H9 (cell line): ENCODE measurements at regions not wholly inside any gene's neighbourhood (a gene's known extent, or its start where the extent isn't known, plus 50 kb on each side); places are given as distances from the start of the nearest gene placed in this dataset.

ENCODE experiments used
- DNase-seq: peaks from one replicate; pipeline ENCODE4 v3.0.0-alpha.2; 2017
- H2AFZ ChIP-seq: one replicate; pipeline ENCODE4 v1.6.1; 2013; ENCODE audit warnings: mild to moderate bottlenecking, low read length, control low read depth, moderate library complexity
- H2AK5ac ChIP-seq: 2 replicates; pipeline ENCODE4 v1.6.1; 2013; ENCODE audit warnings: low read length, control low read depth, mixed read lengths; ENCODE audit not compliant: insufficient read length
- H2BK120ac ChIP-seq: one replicate; pipeline ENCODE4 v1.6.1; 2013; ENCODE audit warnings: low read depth, mild to moderate bottlenecking, low read length, control low read depth, inconsistent platforms; ENCODE audit not compliant: poor library complexity, severe bottlenecking
- H2BK12ac ChIP-seq: 2 replicates; pipeline ENCODE4 v1.6.1; 2013; ENCODE audit warnings: low read length, control low read depth, mixed read lengths, low read depth; ENCODE audit not compliant: insufficient read length
- H2BK15ac ChIP-seq: 2 replicates; pipeline ENCODE4 v1.6.1; 2013; ENCODE audit warnings: low read depth, low read length, control low read depth
- H2BK20ac ChIP-seq: one replicate; pipeline ENCODE4 v1.6.1; 2013; ENCODE audit warnings: low read depth, mild to moderate bottlenecking, low read length, control low read depth, inconsistent platforms; ENCODE audit not compliant: poor library complexity, severe bottlenecking
- H2BK5ac ChIP-seq: 2 replicates; pipeline ENCODE4 v1.6.1; 2013; ENCODE audit warnings: low read length, control low read depth, mixed read lengths; ENCODE audit not compliant: insufficient read length
- H3K14ac ChIP-seq: 2 replicates; pipeline ENCODE4 v1.6.1; 2013; ENCODE audit warnings: low read length, control low read depth; ENCODE audit not compliant: insufficient read depth
- H3K18ac ChIP-seq: 2 replicates; pipeline ENCODE4 v1.6.1; 2013; ENCODE audit warnings: low read depth, mild to moderate bottlenecking, mixed read lengths, low read length, control low read depth; ENCODE audit not compliant: insufficient read length
- H3K23ac ChIP-seq: 2 replicates; pipeline ENCODE4 v1.6.1; 2013; ENCODE audit warnings: low read length, control low read depth, mixed read lengths, low read depth; ENCODE audit not compliant: insufficient read length
- H3K23me2 ChIP-seq: 2 replicates; pipeline ENCODE4 v1.6.1; 2013; ENCODE audit warnings: low read depth, mild to moderate bottlenecking, mixed read lengths, low read length, control low read depth; ENCODE audit not compliant: insufficient read length, poor library complexity, severe bottlenecking
- H3K27ac ChIP-seq: 2 replicates; pipeline ENCODE4 v1.5.1; 2013; ENCODE audit warnings: low read length, control low read depth, mixed read lengths, low read depth; ENCODE audit not compliant: insufficient read length
- H3K27me3 ChIP-seq: 2 replicates; pipeline ENCODE4 v1.6.1; 2013; ENCODE audit warnings: low read length, control low read depth, inconsistent platforms; ENCODE audit not compliant: insufficient read depth
- H3K4ac ChIP-seq: 2 replicates; pipeline ENCODE4 v1.6.1; 2013; ENCODE audit warnings: low read depth, mild to moderate bottlenecking, control low read depth, inconsistent platforms, low read length, moderate library complexity
- H3K4me1 ChIP-seq: 2 replicates; pipeline ENCODE4 v1.6.1; 2013; ENCODE audit warnings: low read length, control low read depth, inconsistent platforms; ENCODE audit not compliant: insufficient read depth
- H3K4me2 ChIP-seq: 2 replicates; pipeline ENCODE4 v1.6.1; 2013; ENCODE audit warnings: low read length, control low read depth, mixed read lengths; ENCODE audit not compliant: insufficient read length, insufficient read depth
- H3K56ac ChIP-seq: 2 replicates; pipeline ENCODE4 v1.6.1; 2013; ENCODE audit warnings: low read depth, mild to moderate bottlenecking, mixed read lengths, low read length, control low read depth; ENCODE audit not compliant: insufficient read length
- H3K79me1 ChIP-seq: 2 replicates; pipeline ENCODE4 v1.6.1; 2013; ENCODE audit warnings: low read depth, mild to moderate bottlenecking, moderate library complexity, low read length, control low read depth, inconsistent platforms; ENCODE audit not compliant: insufficient read depth, poor library complexity, severe bottlenecking
- H3K79me2 ChIP-seq: 2 replicates; pipeline ENCODE4 v1.6.1; 2013; ENCODE audit warnings: low read length, control low read depth, inconsistent platforms; ENCODE audit not compliant: insufficient read depth
- H3K9ac ChIP-seq: 2 replicates; pipeline ENCODE4 v1.6.1; 2013; ENCODE audit warnings: low read length, control low read depth, mixed read lengths; ENCODE audit not compliant: insufficient read length; ENCODE audit errors: extremely low read depth
- H3K9me3 ChIP-seq: one replicate; pipeline ENCODE4 v1.6.1; 2013; ENCODE audit warnings: low read depth, low read length, inconsistent platforms; ENCODE audit not compliant: control insufficient read depth
- H3T11ph ChIP-seq: one replicate; pipeline ENCODE4 v1.6.1; 2013; ENCODE audit warnings: mild to moderate bottlenecking, low read length, control low read depth, inconsistent platforms
- H4K20me1 ChIP-seq: one replicate; pipeline ENCODE4 v1.6.1; 2013; ENCODE audit not compliant: control insufficient read depth, insufficient read length, insufficient read depth
- H4K5ac ChIP-seq: 2 replicates; pipeline ENCODE4 v1.6.1; 2013; ENCODE audit warnings: low read depth, mild to moderate bottlenecking, mixed read lengths, low read length, control low read depth; ENCODE audit not compliant: insufficient read length
- H4K8ac ChIP-seq: replicated peaks from 2 replicates; pipeline ENCODE4 v1.6.1; 2013; ENCODE audit warnings: low read length, control low read depth, mixed read lengths, low read depth; ENCODE audit not compliant: insufficient read length
- H4K91ac ChIP-seq: 2 replicates; pipeline ENCODE4 v1.6.1; 2013; ENCODE audit warnings: low read depth, mild to moderate bottlenecking, moderate library complexity, mixed read lengths, low read length, control low read depth; ENCODE audit not compliant: insufficient read length
- H3K27ac Mint-ChIP-seq, 3 experiments: 2 replicates in 2 of 3; 3 replicates in 1 of 3; pipeline ENCODE4 v1.8.0; 2020 to 2021; ENCODE audit warnings: mixed read lengths in 3 of 3, mild to moderate bottlenecking in 1 of 3, moderate library complexity in 1 of 3
- H3K27me3 Mint-ChIP-seq: 2 replicates; pipeline ENCODE4 v1.8.0; 2021; ENCODE audit warnings: low read depth, mild to moderate bottlenecking, moderate library complexity, mixed read lengths
- H3K36me3 Mint-ChIP-seq, 3 experiments: 2 replicates in 2 of 3; 3 replicates in 1 of 3; pipeline ENCODE4 v1.8.0; 2020 to 2021; ENCODE audit warnings: low read depth in 3 of 3, mixed read lengths in 3 of 3; ENCODE audit not compliant: insufficient read depth in 1 of 3
- H3K4me1 Mint-ChIP-seq, 2 experiments: 2 replicates each; pipeline ENCODE4 v1.8.0; 2020; ENCODE audit warnings: mixed read lengths in 2 of 2
- H3K4me3 Mint-ChIP-seq, 2 experiments: 2 replicates in 1 of 2; 3 replicates in 1 of 2; pipeline ENCODE4 v1.8.0; 2020 to 2021; ENCODE audit warnings: mild to moderate bottlenecking in 2 of 2, mixed read lengths in 2 of 2, moderate library complexity in 1 of 2
- H3K9me3 Mint-ChIP-seq, 2 experiments: 2 replicates in 1 of 2; 3 replicates in 1 of 2; pipeline ENCODE4 v1.8.0; 2020; ENCODE audit warnings: mild to moderate bottlenecking in 2 of 2, mixed read lengths in 2 of 2, moderate library complexity in 1 of 2
- CTCF ChIP-seq: fragments of 200-600 bp; sonication (generic); conservative IDR thresholded peaks from 3 replicates; pipeline ENCODE4 v1.8.0; 2021; ENCODE audit warnings: antibody characterized with exemption, mild to moderate bottlenecking
- WGBS: extraction: QIAGEN DNeasy Blood & Tissue Kit; methylation state at CpG from one replicate; pipeline ENCODE4 v1.1.7; 2013; ENCODE audit warnings: missing lambda C conversion rate, low lambda C conversion rate, mixed read lengths; ENCODE audit not compliant: insufficient read length; ENCODE audit errors: extremely low coverage; 5-methylcytosine and 5-hydroxymethylcytosine counted together

- no peaks in the 10 kb centered on the region for H3K4me1 ChIP-seq
- no peaks in the 10 kb centered on the region for H3K23me2 ChIP-seq
- no peak overlapping the region for H3K56ac ChIP-seq
- no peaks in the 10 kb centered on the region for H3K79me1 ChIP-seq
- no peak overlapping the region for H2BK20ac ChIP-seq
- no peak overlapping the region for H2BK120ac ChIP-seq
- no peak for DNase-seq
- Mint-ChIP-seq H3K4me1 (no peaks in the 10 kb centered on the region), H3K4me3 (no peak overlapping the region), H3K36me3 (no peaks in the 10 kb centered on the region), H3K9me3 (no peaks in the 10 kb centered on the region; a peak in 1 of 5 replicates), H3K27ac (no peak overlapping the region), H3K27me3 (no peaks in the 10 kb centered on the region; the same call in 1 of the 2 replicates)
- H4K20me1 ChIP-seq, result no peaks in the 10 kb centered on the region
- H3K4me2 ChIP-seq, result no peak overlapping the region
- H4K91ac ChIP-seq, result no peak overlapping the region
- no peak overlapping the region for H2AK5ac ChIP-seq
- H2AFZ ChIP-seq, result no peak overlapping the region
- no peak overlapping the region for H4K5ac ChIP-seq
- H3K14ac ChIP-seq, result no peak overlapping the region
- H2BK5ac ChIP-seq, result no peak overlapping the region
- H3K27ac ChIP-seq, result no peak overlapping the region
- no CpG with 5 or more reads among the region's 1 CpG for WGBS
- no peak overlapping the region for H2BK15ac ChIP-seq
- no peak overlapping the region for H3K4ac ChIP-seq
- H3K9ac ChIP-seq, result no peak overlapping the region
- no peak overlapping the region for H3T11ph ChIP-seq
- no peaks in the 10 kb centered on the region for H3K79me2 ChIP-seq
- no peak overlapping the region for H2BK12ac ChIP-seq
- H3K18ac ChIP-seq, result no peak overlapping the region
- TF ChIP-seq CTCF, result no peak
- H3K27me3 ChIP-seq, result no peaks in the 10 kb centered on the region; the same call in 1 of the 2 replicates
- H3K9me3 ChIP-seq, result no peaks in the 10 kb centered on the region
- H4K8ac ChIP-seq, result no peak overlapping the region
- H3K23ac ChIP-seq, result no peak overlapping the region
Observed at GRCh38 chr1:229869240-229869639, 197.8 kb upstream of the GALNT2 start.
